Gastrocnemius medialis (tissue), 4 donors: ENCODE measurements at regions not wholly inside any gene's neighbourhood (a gene's known extent, or its start where the extent isn't known, plus 50 kb on each side); places are given as distances from the start of the nearest gene placed in this dataset.

Source experiments
- CTCF ChIP-seq, 5 experiments: fragments of 450-650 bp in 3 of 5; fragments of 200-600 bp in 2 of 5; sonication (generic) in 2 of 5; IDR thresholded peaks in 4 of 5; conservative IDR thresholded peaks in 1 of 5; 1 replicate in 4 of 5; 2 replicates in 1 of 5; pipeline ENCODE4 v1.5.1; 2016 to 2019; ENCODE audit warnings: antibody characterized with exemption in 5 of 5, mild to moderate bottlenecking in 3 of 5, moderate library complexity in 3 of 5
- POLR2A ChIP-seq, 2 donors: fragments of 450-650 bp; IDR thresholded peaks; one replicate each; pipeline ENCODE4 v1.6.1; 2017; ENCODE audit warnings: antibody characterized with exemption in 2 of 2, mild to moderate bottlenecking in 2 of 2, moderate library complexity in 2 of 2

DNA sequence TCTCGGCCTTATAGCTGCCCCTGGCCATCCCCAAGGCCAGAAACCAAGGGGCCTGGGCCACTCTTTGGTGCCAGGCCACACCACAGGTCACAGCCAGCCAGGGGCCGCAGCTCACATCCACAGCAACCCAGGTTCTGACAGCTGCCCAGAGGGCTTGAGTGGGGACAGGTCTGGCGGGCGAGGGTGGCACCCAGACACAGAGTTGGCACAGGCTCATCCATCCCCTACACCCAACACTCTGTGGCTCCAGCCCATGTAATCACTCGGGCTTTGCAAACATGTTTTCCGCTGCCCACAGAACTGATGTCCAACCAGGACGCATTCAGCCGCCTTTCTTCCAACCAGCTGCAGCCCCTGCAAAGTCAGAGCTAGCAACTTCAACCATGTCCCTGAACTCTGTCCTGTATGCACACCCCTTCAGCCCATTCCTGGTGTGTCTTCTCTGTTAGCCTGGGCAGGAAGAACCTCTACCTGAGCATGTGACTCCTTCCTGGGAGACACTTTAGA, 57.7 kb upstream of the PPP2R2D start:
- TF ChIP-seq POLR2A (IDR thresholded peaks at IDR 0.05) (no peak), CTCF (IDR thresholded peaks at IDR 0.05 in 4 of 5, conservative IDR thresholded peaks at IDR 0.05 in 1 of 5) (no peak)
